ENCODE measurements at regions not wholly inside any gene's neighbourhood (a gene's known extent, or its start where the extent isn't known, plus 50 kb on each side); places are given as distances from the start of the nearest gene placed in this dataset.

GRCh38 chr12:107632246-107632645 is 53.4 kb upstream of the PWP1 start:
- Histone ChIP-seq H2AFZ (ENCODE audit: low read length) (no peak overlapping the region), H3K79me2 (ENCODE audit: insufficient read depth, low read length) (no peaks in the 10 kb centered on the region), H3K4me2 (ENCODE audit: low read depth, low read length) (no peak overlapping the region), H3K4me1 (ENCODE audit: insufficient read depth, low read length) (peaks cover 19% of the 10 kb centered on the region), H4K20me1 (ENCODE audit: insufficient read depth, low read length) (no peaks in the 10 kb centered on the region), H3K27ac (ENCODE audit: extremely low read length, insufficient read depth, low read length) (no peak overlapping the region), H3K36me3 (replicated peaks in 1 of 2; ENCODE audit: control insufficient read depth in 1 of 2, insufficient read depth in 2 of 2, low read length in 2 of 2) (no peaks in the 10 kb centered on the region), H3K27me3 (ENCODE audit: control insufficient read depth in 1 of 2, insufficient read depth in 2 of 2, low read length in 2 of 2) (no peaks in the 10 kb centered on the region), H3K9ac (ENCODE audit: insufficient read depth, low read depth, low read length) (no peak overlapping the region), H3K9me3 (ENCODE audit: low read length) (no peaks in the 10 kb centered on the region), H3K4me3 (replicated peaks in 1 of 3; ENCODE audit: insufficient read depth in 1 of 3, low read depth in 2 of 3, low read length in 3 of 3) (no peak overlapping the region)
- CTCF ChIA-PET (ENCODE audit: low intra/inter-chr PET ratio, low total read pairs), result no interaction called here
- in situ Hi-C loops (cut with HindIII; ENCODE audit: extremely low pct_ligation_motif_present, low pct_unique_long_range_greater_than_20kb), result no loop called here
- intact Hi-C loops (cut with micrococcal nuclease; ENCODE audit: unreplicated experiment), result no loop called here
- DNase-seq (ENCODE audit: low spot score) (peak; percentile 4), ATAC-seq (no peak; the same call in 2 of the 3 replicates), FAIRE-seq (no peak)
- POLR2A ChIA-PET, result no interaction called here
- no TSS peak for BruUV-seq (replicated peaks)
- 45% methylated on average over 5 of the region's 5 CpGs for WGBS (ENCODE audit: low lambda C conversion rate)
- TF ChIP-seq MYPOP (CRISPR knock-in tag; IDR thresholded peaks at IDR 0.05), result no peak
- TF ChIP-seq ZNF12 (CRISPR knock-in tag; IDR thresholded peaks at IDR 0.05), result peak; percentile 84

GRCh38 chr12:107634530-107634929 is 51.1 kb upstream of the PWP1 start:
- Histone ChIP-seq H3K9ac (ENCODE audit: insufficient read depth, low read depth, low read length) (no peak overlapping the region), H2AFZ (ENCODE audit: low read length) (no peak overlapping the region), H3K27me3 (ENCODE audit: control insufficient read depth in 1 of 2, insufficient read depth in 2 of 2, low read length in 2 of 2) (no peaks in the 10 kb centered on the region), H3K27ac (ENCODE audit: extremely low read length, insufficient read depth, low read length) (no peak overlapping the region), H3K4me3 (replicated peaks in 1 of 3; ENCODE audit: insufficient read depth in 1 of 3, low read depth in 2 of 3, low read length in 3 of 3) (no peak overlapping the region), H3K36me3 (replicated peaks in 1 of 2; ENCODE audit: control insufficient read depth in 1 of 2, insufficient read depth in 2 of 2, low read length in 2 of 2) (no peaks in the 10 kb centered on the region), H3K4me2 (ENCODE audit: low read depth, low read length) (no peak overlapping the region), H4K20me1 (ENCODE audit: insufficient read depth, low read length) (no peaks in the 10 kb centered on the region), H3K79me2 (ENCODE audit: insufficient read depth, low read length) (no peaks in the 10 kb centered on the region), H3K9me3 (ENCODE audit: low read length) (no peaks in the 10 kb centered on the region), H3K4me1 (ENCODE audit: insufficient read depth, low read length) (peaks cover 19% of the 10 kb centered on the region)
- WGBS (ENCODE audit: low lambda C conversion rate), result 70% methylated on average over 9 of the region's 10 CpGs
- DNase-seq (ENCODE audit: low spot score), result no peak
- TF ChIP-seq YY1 (IDR thresholded peaks at IDR 0.05; ENCODE audit: insufficient read depth, insufficient replicate concordance, low read depth, low read length) (no peak), ZNF24 (IDR thresholded peaks at IDR 0.05) (no peak), PHF8 (CRISPR knock-in tag; IDR thresholded peaks at IDR 0.05) (no peak), FOXM1 (CRISPR knock-in tag; IDR thresholded peaks at IDR 0.05) (no peak), KLF16 (CRISPR knock-in tag; IDR thresholded peaks at IDR 0.05) (no peak), ZNF468 (CRISPR knock-in tag; IDR thresholded peaks at IDR 0.05) (no peak), REPIN1 (CRISPR knock-in tag; IDR thresholded peaks at IDR 0.05; ENCODE audit: borderline replicate concordance, low read depth) (no peak), DMTF1 (CRISPR knock-in tag; IDR thresholded peaks at IDR 0.05) (no peak), KDM1A (CRISPR knock-in tag; IDR thresholded peaks at IDR 0.05) (no peak), ATRX (CRISPR knock-in tag; IDR thresholded peaks at IDR 0.05; ENCODE audit: borderline replicate concordance) (no peak), ZNF333 (CRISPR knock-in tag; IDR thresholded peaks at IDR 0.05; ENCODE audit: borderline replicate concordance) (no peak), CHCHD3 (CRISPR knock-in tag; IDR thresholded peaks at IDR 0.05) (no peak), ZFP37 (CRISPR knock-in tag; IDR thresholded peaks at IDR 0.05; ENCODE audit: borderline replicate concordance) (no peak)
- ChIA-PET POLR2A (no interaction called here), CTCF (ENCODE audit: low intra/inter-chr PET ratio, low total read pairs) (no interaction called here)
- no peak for FAIRE-seq
- in situ Hi-C loops (cut with HindIII; ENCODE audit: extremely low pct_ligation_motif_present, low pct_unique_long_range_greater_than_20kb) (no loop called here), intact Hi-C loops (cut with micrococcal nuclease; ENCODE audit: unreplicated experiment) (no loop called here)
- ATAC-seq, result no peak
- BruUV-seq (replicated peaks), result no TSS peak
